Cerebellar nuclear complex (tissue), 1 donor: ENCODE measurements at regions not wholly inside any gene's neighbourhood (a gene's known extent, or its start where the extent isn't known, plus 50 kb on each side); places are given as distances from the start of the nearest gene placed in this dataset.
"Not testable (repeated sequence)": the region's sequence is repeated elsewhere in the genome, so short reads cannot be mapped to it uniquely, and the experiment has no call there.

ENCODE experiments used
- DNase-seq, 2 experiments: peaks; one replicate each; lab custom pipeline; 2025; lab: John Stamatoyannopoulos, UW

DNA sequence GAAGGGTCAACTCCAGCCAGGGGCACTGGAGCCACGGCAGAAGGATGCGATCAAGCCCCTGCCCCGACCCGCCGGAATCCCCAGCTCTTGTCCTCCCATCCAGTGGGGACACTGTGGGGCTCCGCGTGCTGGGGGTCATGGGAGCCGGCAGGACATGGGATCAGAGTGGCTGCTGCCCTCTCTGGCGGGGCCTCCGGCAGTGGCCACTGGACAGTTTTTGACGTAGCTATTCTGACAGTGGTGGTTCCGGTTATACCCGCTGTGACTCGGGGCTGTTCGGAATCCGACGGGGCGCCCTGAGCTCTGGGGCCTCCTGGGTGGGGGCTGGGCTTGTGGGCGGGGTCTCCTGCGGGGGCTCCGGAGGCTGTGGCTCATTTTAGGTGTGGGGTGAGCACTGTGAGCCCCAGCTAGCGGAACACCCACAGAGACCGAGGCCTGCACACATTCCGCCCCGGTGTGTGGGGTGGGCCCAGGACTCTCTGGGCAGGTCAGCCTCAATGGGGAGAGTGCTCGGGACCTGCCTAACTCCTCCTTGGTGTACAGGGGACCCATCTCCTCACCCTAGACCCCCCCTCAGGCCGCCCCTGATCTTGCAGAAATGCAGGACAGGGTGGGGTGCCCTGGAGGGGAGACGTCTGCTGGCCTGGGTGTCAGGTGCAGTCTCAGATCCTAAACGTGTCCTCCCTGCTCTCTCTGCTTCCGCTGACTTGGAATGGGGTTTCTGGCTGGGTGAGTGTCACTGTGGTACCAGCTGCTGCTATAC lies 374.2 kb downstream of the TMEM121 start:
- DNase-seq, result no peak

- no peak for DNase-seq
Measured at GRCh38 chr14:105901226-105901625, 374.8 kb downstream of the TMEM121 start.

GRCh38 chr14:105902131-105902898 lies 375.9 kb downstream of the TMEM121 start:
- no peak for DNase-seq

DNA sequence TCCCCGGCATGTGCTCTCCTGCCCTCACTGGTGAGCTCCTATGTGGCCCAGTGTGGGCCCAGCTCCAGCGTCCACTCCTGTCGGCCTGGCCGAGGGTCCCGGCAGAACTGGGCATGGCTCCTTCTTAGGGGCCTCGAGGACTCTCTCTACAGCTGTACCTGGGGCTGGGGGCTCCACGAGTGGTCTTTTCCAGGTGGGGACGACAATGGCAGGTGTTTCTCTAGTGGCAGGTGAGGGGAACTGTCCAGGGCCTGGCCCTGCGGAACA lies 376.4 kb downstream of the TMEM121 start:
- DNase-seq, result not testable (repeated sequence)

DNA sequence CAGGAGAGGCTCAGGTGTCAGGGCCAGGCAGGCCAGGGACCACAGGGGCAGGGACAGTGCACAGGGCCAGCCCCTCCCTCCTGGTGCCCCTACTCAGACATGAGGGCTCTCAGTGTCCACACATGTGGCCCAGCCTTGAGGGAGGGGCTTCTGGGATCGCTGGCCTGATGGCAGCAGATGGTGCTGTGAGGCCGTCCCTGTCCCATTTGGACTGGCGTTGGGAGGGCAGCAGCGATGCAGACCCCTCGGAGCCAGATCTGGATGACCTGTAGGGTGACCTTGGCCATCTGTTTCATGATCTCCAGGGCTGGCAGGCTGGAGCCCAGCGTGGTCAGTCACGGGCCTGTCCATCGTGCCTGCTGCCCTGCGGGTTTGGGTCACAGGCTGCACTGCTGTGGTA lies 377.6 kb downstream of the TMEM121 start:
- DNase-seq, result no peak

DNA sequence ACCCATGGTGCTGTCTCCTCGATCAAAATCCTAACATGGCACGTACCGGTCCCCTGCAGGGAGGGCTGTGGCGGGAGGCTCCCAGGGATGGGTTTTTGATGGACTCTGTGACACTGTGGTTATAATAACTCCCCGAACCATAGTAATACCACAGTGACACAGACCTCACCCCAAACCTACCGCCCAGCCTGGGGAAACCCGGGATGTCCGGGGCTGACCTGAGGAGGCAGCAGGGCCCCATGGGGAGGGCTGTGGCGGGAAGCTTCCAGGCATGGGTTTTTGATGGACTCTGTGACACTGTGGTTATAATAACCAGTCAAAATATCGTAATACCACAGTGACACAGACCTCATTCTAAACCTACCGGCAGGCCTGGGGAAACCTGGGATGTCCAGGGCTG lies 378.0 kb downstream of the TMEM121 start:
- no peak for DNase-seq

GRCh38 chr14:105905456-105905855 lies 379.1 kb downstream of the TMEM121 start:
- no peak for DNase-seq

DNA sequence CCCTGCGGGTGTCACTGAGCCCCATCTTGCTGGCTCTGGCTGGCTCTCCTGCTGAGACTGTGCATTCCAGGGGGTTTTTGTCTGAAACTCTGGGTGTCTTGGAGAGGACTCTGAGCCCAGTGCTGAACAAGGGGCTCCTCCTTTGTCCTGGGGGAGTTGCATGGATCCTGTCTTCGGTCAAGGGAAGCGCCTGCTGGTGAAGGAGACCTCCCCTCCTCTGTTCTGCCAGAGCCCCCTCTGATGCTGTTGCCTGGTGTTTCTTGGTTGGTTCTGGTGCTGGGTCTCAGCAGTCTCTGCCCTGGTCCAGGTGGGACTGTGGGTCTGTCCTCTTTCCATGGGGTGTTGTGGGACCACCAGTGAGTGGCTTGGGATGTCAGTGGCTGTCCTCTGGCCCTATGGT lies 380.9 kb downstream of the TMEM121 start:
- DNase-seq, result no peak

DNA sequence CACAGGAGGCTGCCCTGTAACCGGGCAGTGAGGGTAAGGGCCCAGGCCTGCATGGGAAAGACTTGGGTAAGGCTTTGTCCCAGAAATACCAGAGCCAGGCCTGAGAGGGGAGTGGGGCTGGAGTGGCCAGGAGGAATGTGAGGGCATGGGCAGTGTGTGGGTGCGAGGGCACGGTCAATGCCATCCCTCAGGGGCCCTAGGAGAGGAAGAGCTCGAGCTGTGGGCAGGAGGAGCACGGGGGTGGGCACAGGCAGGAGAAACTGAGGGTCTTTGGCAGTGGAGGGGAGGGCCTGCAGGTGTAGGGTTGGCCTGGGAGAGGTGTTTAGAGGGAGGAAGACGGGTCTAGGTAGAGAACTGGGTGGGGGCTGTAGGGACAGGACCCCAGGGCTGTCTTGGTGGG lies 381.6 kb downstream of the TMEM121 start:
- no peak for DNase-seq

GRCh38 chr14:105908481-105908911 lies 382.1 kb downstream of the TMEM121 start:
- DNase-seq, result no peak

DNA sequence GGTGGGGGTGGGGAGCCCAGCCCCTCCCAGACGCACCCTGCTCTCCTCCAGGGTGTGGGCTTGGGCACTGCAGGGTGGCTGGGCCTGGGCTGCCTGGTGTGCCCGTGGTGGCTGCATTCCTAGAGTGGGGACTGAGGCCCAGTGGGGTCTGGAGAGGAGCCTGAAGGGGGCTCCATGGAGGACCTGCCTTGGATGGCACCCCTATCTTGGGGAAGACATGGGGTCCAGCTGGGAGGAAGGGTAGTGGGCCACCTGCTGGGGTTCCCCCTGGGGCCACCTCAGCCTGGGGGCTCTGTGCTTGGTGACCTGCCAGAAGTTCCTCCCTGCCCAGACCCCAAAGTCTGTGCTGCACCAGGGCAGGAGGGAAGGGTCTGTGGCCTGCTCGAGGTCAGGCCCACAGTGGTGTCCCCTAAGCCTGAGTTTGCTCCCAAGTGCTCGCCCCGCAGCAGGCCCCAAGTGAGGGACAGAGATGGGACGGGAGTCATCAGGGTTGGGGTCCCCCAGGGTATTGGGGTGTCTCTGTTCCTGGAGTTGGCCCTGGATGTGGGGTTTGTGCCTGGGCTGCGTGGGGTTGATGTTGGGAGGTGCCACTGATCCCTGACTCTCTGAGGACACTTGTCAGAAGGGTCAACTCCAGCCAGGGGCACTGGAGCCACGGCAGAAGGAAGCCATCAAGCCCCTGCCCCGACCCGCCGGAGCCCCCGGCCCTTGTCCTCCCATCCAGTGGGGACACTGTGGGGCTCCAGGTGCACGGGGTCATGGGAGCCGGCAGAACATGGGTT lies 382.9 kb downstream of the TMEM121 start:
- no peak for DNase-seq

- DNase-seq, result not testable (repeated sequence)
Measured at GRCh38 chr14:105909828-105910120, 383.4 kb downstream of the TMEM121 start.

GRCh38 chr14:105910426-105910825 lies 384.0 kb downstream of the TMEM121 start:
- DNase-seq, result no peak

GRCh38 chr14:105911006-105911847 lies 384.8 kb downstream of the TMEM121 start:
- DNase-seq, result no peak

- not testable (repeated sequence) for DNase-seq
Measured at GRCh38 chr14:105911848-105912292, 385.5 kb downstream of the TMEM121 start.

DNA sequence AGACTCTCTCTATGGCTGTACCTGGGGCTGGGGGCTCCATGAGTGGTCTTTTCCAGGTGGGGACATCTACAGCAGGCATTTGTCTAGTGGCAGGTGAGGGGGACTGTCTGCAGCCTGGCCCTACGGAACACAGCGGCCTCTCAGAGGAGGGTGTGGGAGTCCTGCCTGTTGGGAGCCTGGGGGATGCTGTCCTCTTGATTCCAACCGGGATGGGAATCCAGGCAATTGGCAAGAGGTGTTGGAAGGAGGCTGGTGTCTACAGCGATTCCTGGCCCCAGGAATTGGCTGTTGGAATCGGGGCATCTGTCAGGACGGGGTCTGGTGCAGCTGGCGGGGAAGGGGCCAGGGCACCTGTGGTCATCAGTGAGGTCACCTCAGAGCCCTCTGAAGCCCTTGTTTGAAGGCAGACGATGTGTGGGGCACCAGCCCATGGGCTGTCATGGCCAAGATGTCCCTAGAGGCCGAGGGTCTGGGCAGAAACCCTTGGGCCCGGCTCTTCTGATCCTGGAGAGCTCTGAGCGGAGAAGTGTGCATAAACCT lies 386.3 kb downstream of the TMEM121 start:
- no peak for DNase-seq

DNA sequence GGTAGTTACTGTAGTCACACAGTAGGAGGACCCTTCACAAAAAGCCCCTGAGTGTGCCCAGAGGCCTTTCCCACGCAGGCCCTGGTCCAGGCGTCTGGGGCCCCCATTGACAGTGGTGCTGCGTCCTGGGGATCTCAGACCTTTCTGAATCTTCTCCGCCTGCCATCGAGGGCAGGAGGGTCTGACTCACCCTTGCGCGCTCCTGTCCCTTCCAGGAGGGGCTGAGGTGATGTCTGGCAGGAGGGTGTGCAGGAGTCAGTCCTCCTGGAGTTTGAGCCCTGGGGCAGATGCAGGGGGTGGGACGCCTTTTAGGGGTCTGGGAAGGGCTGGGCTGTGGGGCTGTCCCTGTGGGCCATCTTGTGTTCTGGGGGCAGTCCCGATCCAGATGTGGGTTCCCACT lies 386.8 kb downstream of the TMEM121 start:
- no peak for DNase-seq

- DNase-seq, result no peak
Measured at GRCh38 chr14:105913861-105914260, 387.5 kb downstream of the TMEM121 start.

DNA sequence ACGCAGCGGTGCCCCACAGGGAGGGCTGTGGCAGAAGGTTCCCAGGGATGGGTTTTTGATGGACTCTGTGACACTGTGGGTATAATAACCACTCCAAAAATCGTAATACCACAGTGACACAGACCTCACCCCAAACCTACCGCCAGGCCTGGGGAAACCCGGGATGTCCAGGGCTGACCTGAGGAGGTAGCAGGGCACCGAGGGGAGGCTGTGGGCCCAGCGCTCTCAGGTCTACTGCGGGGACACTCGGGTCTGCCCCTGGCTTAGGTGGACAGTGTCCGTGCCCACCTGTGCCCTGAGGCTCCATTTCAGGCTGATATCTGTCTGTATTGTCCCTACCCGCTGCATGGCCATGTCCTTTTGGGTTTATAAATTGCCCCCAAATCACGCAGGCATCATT lies 387.9 kb downstream of the TMEM121 start:
- DNase-seq, result not testable (repeated sequence)

- DNase-seq, result no peak
Measured at GRCh38 chr14:105914738-105915385, 388.5 kb downstream of the TMEM121 start.

DNA sequence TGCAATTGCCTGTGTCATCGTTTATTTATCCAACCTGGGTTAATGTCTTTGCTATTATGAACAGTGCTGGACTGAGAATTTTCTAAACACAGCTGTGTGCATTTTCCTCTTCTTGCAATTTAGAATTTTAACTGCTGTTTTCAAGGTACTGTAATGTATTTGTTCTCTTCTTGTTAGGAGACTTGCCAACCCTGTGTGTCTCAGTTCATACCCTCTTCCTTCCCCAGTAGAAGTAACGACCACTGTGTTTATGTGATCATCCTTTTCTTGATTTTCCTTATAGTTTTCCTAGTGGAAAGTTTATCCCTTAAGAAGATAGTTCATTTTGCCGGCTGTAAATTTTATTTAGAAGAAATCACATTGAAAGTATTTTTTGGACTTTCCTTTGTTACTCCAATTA lies 389.2 kb downstream of the TMEM121 start:
- DNase-seq, result not testable (repeated sequence)
